ENCODE measurements at regions not wholly inside any gene's neighbourhood (a gene's known extent, or its start where the extent isn't known, plus 50 kb on each side); places are given as distances from the start of the nearest gene placed in this dataset.
"Not testable (repeated sequence)": the region's sequence is repeated elsewhere in the genome, so short reads cannot be mapped to it uniquely, and the experiment has no call there.

GRCh38 chr6:113194090-113194489, 663.1 kb upstream of the MARCKS start:
- DNase-seq (ENCODE audit: low spot score): no peak

GRCh38 chr6:113202852-113203714, 654.1 kb upstream of the MARCKS start:
- no peak for DNase-seq (ENCODE audit: low spot score)

GRCh38 chr6:113203715-113204110, 653.4 kb upstream of the MARCKS start:
- DNase-seq (ENCODE audit: low spot score): no peak

GRCh38 chr6:113205553-113205952, 651.6 kb upstream of the MARCKS start:
- no peak for DNase-seq (ENCODE audit: low spot score)

GRCh38 chr6:113208726-113209125, 648.4 kb upstream of the MARCKS start:
- DNase-seq (ENCODE audit: low spot score): no peak

GRCh38 chr6:113209315-113209714, 647.8 kb upstream of the MARCKS start:
- no peak for DNase-seq (ENCODE audit: low spot score)

- no peak for DNase-seq (ENCODE audit: low spot score)
These were observed 646.0 kb upstream of the MARCKS start for GRCh38 chr6:113211170-113211569.

- DNase-seq (ENCODE audit: low spot score): no peak
These were observed 637.4 kb upstream of the MARCKS start for GRCh38 chr6:113219783-113220182.

- DNase-seq (ENCODE audit: low spot score): no peak
These were observed 636.3 kb upstream of the MARCKS start for GRCh38 chr6:113220832-113221231.

GRCh38 chr6:113221850-113222249, 635.3 kb upstream of the MARCKS start:
- DNase-seq (ENCODE audit: low spot score): no peak

- DNase-seq (ENCODE audit: low spot score): no peak
These were observed 611.0 kb upstream of the MARCKS start for GRCh38 chr6:113246186-113246585.

- DNase-seq (ENCODE audit: low spot score): no peak
These were observed 608.6 kb upstream of the MARCKS start for GRCh38 chr6:113248532-113248931.

GRCh38 chr6:113254194-113254593, 603.0 kb upstream of the MARCKS start:
- not testable (repeated sequence) for DNase-seq (ENCODE audit: low spot score)

GRCh38 chr6:113258771-113259170, 598.4 kb upstream of the MARCKS start:
- no peak for DNase-seq (ENCODE audit: low spot score)

GRCh38 chr6:113271437-113271836, 585.7 kb upstream of the MARCKS start:
- no peak for DNase-seq (ENCODE audit: low spot score)

GRCh38 chr6:113276601-113277000, 580.5 kb upstream of the MARCKS start:
- no peak for DNase-seq (ENCODE audit: low spot score)

- DNase-seq (ENCODE audit: low spot score): no peak
These were observed 580.0 kb upstream of the MARCKS start for GRCh38 chr6:113277111-113277510.

GRCh38 chr6:113281014-113281413, 576.1 kb upstream of the MARCKS start:
- no peak for DNase-seq (ENCODE audit: low spot score)

- no peak for DNase-seq (ENCODE audit: low spot score)
These were observed 575.7 kb upstream of the MARCKS start for GRCh38 chr6:113281431-113281830.

- DNase-seq (ENCODE audit: low spot score): no peak
These were observed 569.7 kb upstream of the MARCKS start for GRCh38 chr6:113287396-113287795.

- DNase-seq (ENCODE audit: low spot score): no peak
These were observed 568.7 kb upstream of the MARCKS start for GRCh38 chr6:113288409-113288808.

GRCh38 chr6:113289166-113289565, 568.0 kb upstream of the MARCKS start:
- no peak for DNase-seq (ENCODE audit: low spot score)

- DNase-seq (ENCODE audit: low spot score): no peak
These were observed 566.5 kb upstream of the MARCKS start for GRCh38 chr6:113290684-113291083.
